GM12875 (cell line): ENCODE measurements at regions not wholly inside any gene's neighbourhood (a gene's known extent, or its start where the extent isn't known, plus 50 kb on each side); places are given as distances from the start of the nearest gene placed in this dataset.

Experiments
- H3K4me3 ChIP-seq: one replicate; pipeline ENCODE4 v1.5.1; 2011; ENCODE audit warnings: low read depth, low read length, control low read depth
- CTCF ChIP-seq: IDR thresholded peaks from 2 replicates; pipeline ENCODE4 v1.5.1; 2011; ENCODE audit warnings: low read depth, mild to moderate bottlenecking, control low read depth, inconsistent platforms, low read length, moderate library complexity, borderline replicate concordance; ENCODE audit not compliant: insufficient read depth

DNA sequence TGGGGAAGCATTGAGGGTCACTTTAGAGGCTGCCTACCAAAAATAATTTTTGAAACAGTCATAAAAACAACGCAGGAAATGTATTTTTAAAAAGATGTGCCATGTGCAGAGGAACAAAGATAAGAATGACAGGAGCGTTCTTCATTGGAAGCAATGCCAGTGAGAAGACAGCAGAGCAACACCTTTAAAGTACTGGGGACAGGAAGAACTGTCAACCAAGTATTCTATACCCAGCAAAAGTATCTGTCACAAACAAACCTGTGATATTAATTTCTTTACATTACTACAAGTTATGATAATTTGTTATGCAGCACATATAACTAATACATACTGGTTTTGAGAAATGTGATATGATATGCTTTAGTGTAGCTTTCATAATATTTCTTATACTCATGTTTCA lies 675.6 kb downstream of the IRX1 start:
- TF ChIP-seq CTCF: no peak
- H3K4me3 ChIP-seq: no peak overlapping the region

- TF ChIP-seq CTCF: no peak
- no peak overlapping the region for H3K4me3 ChIP-seq
Measured at GRCh38 chr5:4275232-4275631, 679.6 kb downstream of the IRX1 start.

DNA sequence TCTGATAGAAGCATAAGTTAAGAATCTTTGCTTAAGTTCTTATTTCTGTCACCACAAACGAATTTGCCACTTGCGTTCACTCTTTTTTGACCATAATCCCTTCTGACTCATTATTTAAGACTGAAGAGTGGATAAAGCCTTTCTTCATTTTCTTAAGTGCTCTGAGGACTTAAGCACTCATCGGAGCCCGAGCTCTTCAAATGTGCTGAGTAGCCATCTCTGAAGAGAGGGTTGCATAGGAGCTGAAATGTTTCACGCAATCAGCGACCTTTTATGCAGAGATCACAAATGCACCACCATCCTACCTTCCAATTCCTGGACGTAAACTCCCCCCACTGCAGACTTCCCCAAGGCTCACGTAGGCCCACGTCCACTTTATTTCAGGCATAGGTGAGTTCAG lies 699.2 kb downstream of the IRX1 start:
- H3K4me3 ChIP-seq: no peak overlapping the region
- TF ChIP-seq CTCF: no peak

GRCh38 chr5:4295663-4296339 lies 700.2 kb downstream of the IRX1 start:
- H3K4me3 ChIP-seq: no peak overlapping the region
- TF ChIP-seq CTCF: no peak

GRCh38 chr5:4306057-4306456 lies 710.4 kb downstream of the IRX1 start:
- TF ChIP-seq CTCF: no peak
- no peak overlapping the region for H3K4me3 ChIP-seq

DNA sequence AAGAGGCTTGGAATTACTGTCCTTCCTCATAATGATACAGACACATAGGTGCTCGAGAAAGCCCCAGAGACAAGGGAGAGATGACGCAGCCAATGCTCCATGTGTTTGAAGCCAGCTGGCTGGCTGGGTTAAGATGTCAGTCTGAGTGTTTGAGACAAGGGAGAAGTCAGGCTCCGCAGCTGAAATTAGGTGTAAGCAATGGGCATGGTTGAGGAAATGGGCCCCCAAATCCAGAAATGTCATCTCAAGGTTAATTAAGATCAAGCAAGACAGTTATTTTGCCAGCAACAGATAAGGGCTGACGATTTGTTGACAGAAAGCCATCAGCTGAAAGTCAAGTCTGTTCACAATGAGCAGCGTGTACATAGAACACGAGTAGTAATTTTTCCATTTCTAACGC lies 713.4 kb downstream of the IRX1 start:
- no peak for TF ChIP-seq CTCF
- H3K4me3 ChIP-seq: no peak overlapping the region

DNA sequence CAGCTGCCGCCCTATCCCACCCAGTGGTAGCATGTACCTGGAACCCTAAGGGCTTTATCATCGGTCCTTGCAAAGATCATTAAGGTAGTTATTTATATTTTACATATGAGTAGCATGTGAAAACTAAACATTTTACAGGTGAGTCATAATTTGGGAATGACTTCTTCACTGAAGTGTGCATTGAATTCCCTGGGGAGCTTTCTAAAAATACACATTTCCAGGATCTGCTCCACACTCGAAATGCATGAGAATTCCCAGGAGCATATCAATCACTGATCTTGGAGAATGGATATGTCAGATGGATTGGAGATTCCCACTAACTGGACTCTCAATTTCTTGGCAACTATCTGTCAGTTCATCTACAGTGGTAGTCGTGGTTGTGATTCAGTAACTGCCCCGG lies 717.5 kb downstream of the IRX1 start:
- no peak overlapping the region for H3K4me3 ChIP-seq
- no peak for TF ChIP-seq CTCF
